Neural cell (in vitro differentiated cells): ENCODE measurements at regions not wholly inside any gene's neighbourhood (a gene's known extent, or its start where the extent isn't known, plus 50 kb on each side); places are given as distances from the start of the nearest gene placed in this dataset.

Source experiments
- H2AFZ ChIP-seq: fragments of 200-600, 300-800 bp; sonication (generic), shearing (Covaris generic); 2 replicates; pipeline ENCODE4 v1.6.0; 2014; ENCODE audit warnings: low read depth, mild to moderate bottlenecking, antibody characterized with exemption, low read length, moderate library complexity
- H3F3A ChIP-seq: fragments of 200-600 bp; shearing (Covaris generic); 2 replicates; pipeline ENCODE4 v1.6.1; 2016; ENCODE audit warnings: mild to moderate bottlenecking, moderate library complexity, mixed read lengths, antibody characterized with exemption, low read length; ENCODE audit not compliant: insufficient read depth, poor library complexity, severe bottlenecking
- H3K27ac ChIP-seq: fragments of 200-600, 300-800 bp; sonication (generic), shearing (Covaris generic); 2 replicates; pipeline ENCODE4 v1.5.1; 2014; ENCODE audit warnings: mild to moderate bottlenecking, low read length, moderate library complexity
- H3K27me3 ChIP-seq: fragments of 300-800, 200-600 bp; sonication (generic), shearing (Covaris generic); 2 replicates; pipeline ENCODE4 v1.6.0; 2014; ENCODE audit warnings: mild to moderate bottlenecking, low read depth, low read length, moderate library complexity; ENCODE audit not compliant: insufficient read depth
- H3K36me3 ChIP-seq: fragments of 300-800, 200-600 bp; sonication (generic), shearing (Covaris generic); 2 replicates; pipeline ENCODE4 v1.5.1; 2014; ENCODE audit warnings: mild to moderate bottlenecking, antibody characterized with exemption, low read length, moderate library complexity; ENCODE audit not compliant: insufficient read depth
- H3K4me2 ChIP-seq: fragments of 300-800, 200-600 bp; sonication (generic), shearing (Covaris generic); 2 replicates; pipeline ENCODE4 v1.6.0; 2014; ENCODE audit warnings: mild to moderate bottlenecking, low read length
- H3K4me3 ChIP-seq: fragments of 300-800, 200-600 bp; sonication (generic), shearing (Covaris generic); 2 replicates; pipeline ENCODE4 v1.5.1; 2014; ENCODE audit warnings: mild to moderate bottlenecking, low read length, moderate library complexity
- H3K79me2 ChIP-seq: fragments of 200-600 bp; shearing (Covaris generic); replicated peaks from 2 replicates; pipeline ENCODE4 v1.6.0; 2014; ENCODE audit warnings: mild to moderate bottlenecking, low read length, moderate library complexity; ENCODE audit not compliant: insufficient read depth
- H3K9ac ChIP-seq: fragments of 300-800, 200-600 bp; sonication (generic), shearing (Covaris generic); 2 replicates; pipeline ENCODE4 v1.6.1; 2016; ENCODE audit warnings: mild to moderate bottlenecking, low read length, mixed read lengths
- H3K9me2 ChIP-seq: fragments of 200-600 bp; shearing (Covaris generic); 2 replicates; pipeline ENCODE4 v1.6.1; 2016; ENCODE audit warnings: mild to moderate bottlenecking, low read length, mixed read lengths; ENCODE audit not compliant: insufficient read depth
- H3K9me3 ChIP-seq: fragments of 200-600, 300-800 bp; sonication (generic), shearing (Covaris generic); 2 replicates; pipeline ENCODE4 v1.6.1; 2016; ENCODE audit warnings: mild to moderate bottlenecking, mixed run types, low read length, moderate library complexity, mixed read lengths
- H4K20me1 ChIP-seq: fragments of 200-600 bp; shearing (Covaris generic); 2 replicates; pipeline ENCODE4 v1.6.1; 2016; ENCODE audit warnings: mild to moderate bottlenecking, mixed run types; ENCODE audit not compliant: insufficient read depth
- EP300 ChIP-seq: fragments of 450-650 bp; conservative IDR thresholded peaks from 2 replicates; pipeline ENCODE4 v1.6.1; 2014; ENCODE audit warnings: antibody characterized with exemption, mild to moderate bottlenecking, moderate library complexity; ENCODE audit not compliant: poor library complexity, severe bottlenecking
- EZH2 ChIP-seq: fragments of 200-600, 300-800 bp; shearing (Covaris generic), sonication (generic); IDR thresholded peaks from 2 replicates; pipeline ENCODE4 v1.6.1; 2014; ENCODE audit warnings: antibody characterized with exemption, low read length, borderline replicate concordance, mild to moderate bottlenecking; ENCODE audit not compliant: insufficient read depth, poor library complexity, severe bottlenecking
- MXI1 ChIP-seq: fragments of 450-650 bp; conservative IDR thresholded peaks from 2 replicates; pipeline ENCODE4 v1.6.1; 2014; ENCODE audit warnings: antibody characterized with exemption, mild to moderate bottlenecking; ENCODE audit not compliant: poor library complexity, severe bottlenecking
- POLR2AphosphoS5 ChIP-seq: IDR thresholded peaks from 2 replicates; pipeline ENCODE4 v1.6.1; 2012
- RAD21 ChIP-seq: fragments of 450-650 bp; conservative IDR thresholded peaks from 2 replicates; pipeline ENCODE4 v1.6.1; 2014; ENCODE audit warnings: antibody characterized with exemption, mild to moderate bottlenecking, moderate library complexity
- SMC3 ChIP-seq: fragments of 450-650 bp; conservative IDR thresholded peaks from 2 replicates; pipeline ENCODE4 v1.6.1; 2014; ENCODE audit warnings: antibody characterized with exemption, mild to moderate bottlenecking, moderate library complexity; ENCODE audit not compliant: poor library complexity
- TAF1 ChIP-seq: IDR thresholded peaks from 2 replicates; pipeline ENCODE4 v1.6.1; 2012; ENCODE audit warnings: low read depth
- TF ChIP-seq, protein P1 (sequence below): IDR thresholded peaks from 2 replicates; pipeline ENCODE4 v1.6.1; 2012; ENCODE audit warnings: borderline replicate concordance
- TF ChIP-seq, protein P2 (sequence below): fragments of 450-650 bp; IDR thresholded peaks from 2 replicates; pipeline ENCODE4 v1.5.1; 2014; ENCODE audit warnings: antibody characterized with exemption, mild to moderate bottlenecking, moderate library complexity; ENCODE audit not compliant: poor library complexity, severe bottlenecking

DNA sequence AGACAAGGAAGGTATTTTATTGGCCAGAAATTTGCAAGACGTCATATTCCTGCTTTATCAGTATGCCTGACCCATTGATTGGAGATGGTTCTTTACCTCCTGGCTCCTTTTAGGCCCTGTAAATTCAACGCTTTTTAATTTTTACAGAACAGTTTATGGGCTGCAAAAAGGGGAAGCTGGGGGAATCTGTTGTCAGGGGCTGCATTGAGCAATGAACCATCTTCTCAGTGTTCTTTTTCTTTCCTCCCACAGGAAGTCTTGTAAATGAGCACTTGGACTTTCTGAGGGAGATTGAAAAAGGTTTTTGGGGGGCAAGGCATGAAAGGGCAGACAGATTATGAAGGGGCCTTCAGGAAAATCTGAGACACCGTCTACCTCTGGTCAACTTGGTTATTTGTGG, 503.6 kb upstream of the TNP1 start:
- Histone ChIP-seq H3K9ac (no peak overlapping the region), H3K9me2 (no peaks in the 10 kb centered on the region), H3K36me3 (no peaks in the 10 kb centered on the region), H3K79me2 (no peaks in the 10 kb centered on the region), H3K9me3 (no peaks in the 10 kb centered on the region), H3K4me2 (no peak overlapping the region), H3K4me3 (no peak overlapping the region), H3K27ac (no peak overlapping the region), H4K20me1 (no peaks in the 10 kb centered on the region), H2AFZ (no peak overlapping the region), H3K27me3 (no peaks in the 10 kb centered on the region), H3F3A (no peaks in the 10 kb centered on the region)
- TF ChIP-seq TAF1: no peak
- TF ChIP-seq, protein P1, sequence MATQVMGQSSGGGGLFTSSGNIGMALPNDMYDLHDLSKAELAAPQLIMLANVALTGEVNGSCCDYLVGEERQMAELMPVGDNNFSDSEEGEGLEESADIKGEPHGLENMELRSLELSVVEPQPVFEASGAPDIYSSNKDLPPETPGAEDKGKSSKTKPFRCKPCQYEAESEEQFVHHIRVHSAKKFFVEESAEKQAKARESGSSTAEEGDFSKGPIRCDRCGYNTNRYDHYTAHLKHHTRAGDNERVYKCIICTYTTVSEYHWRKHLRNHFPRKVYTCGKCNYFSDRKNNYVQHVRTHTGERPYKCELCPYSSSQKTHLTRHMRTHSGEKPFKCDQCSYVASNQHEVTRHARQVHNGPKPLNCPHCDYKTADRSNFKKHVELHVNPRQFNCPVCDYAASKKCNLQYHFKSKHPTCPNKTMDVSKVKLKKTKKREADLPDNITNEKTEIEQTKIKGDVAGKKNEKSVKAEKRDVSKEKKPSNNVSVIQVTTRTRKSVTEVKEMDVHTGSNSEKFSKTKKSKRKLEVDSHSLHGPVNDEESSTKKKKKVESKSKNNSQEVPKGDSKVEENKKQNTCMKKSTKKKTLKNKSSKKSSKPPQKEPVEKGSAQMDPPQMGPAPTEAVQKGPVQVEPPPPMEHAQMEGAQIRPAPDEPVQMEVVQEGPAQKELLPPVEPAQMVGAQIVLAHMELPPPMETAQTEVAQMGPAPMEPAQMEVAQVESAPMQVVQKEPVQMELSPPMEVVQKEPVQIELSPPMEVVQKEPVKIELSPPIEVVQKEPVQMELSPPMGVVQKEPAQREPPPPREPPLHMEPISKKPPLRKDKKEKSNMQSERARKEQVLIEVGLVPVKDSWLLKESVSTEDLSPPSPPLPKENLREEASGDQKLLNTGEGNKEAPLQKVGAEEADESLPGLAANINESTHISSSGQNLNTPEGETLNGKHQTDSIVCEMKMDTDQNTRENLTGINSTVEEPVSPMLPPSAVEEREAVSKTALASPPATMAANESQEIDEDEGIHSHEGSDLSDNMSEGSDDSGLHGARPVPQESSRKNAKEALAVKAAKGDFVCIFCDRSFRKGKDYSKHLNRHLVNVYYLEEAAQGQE: no peak
- TF ChIP-seq EP300: no peak
- TF ChIP-seq, protein P2, sequence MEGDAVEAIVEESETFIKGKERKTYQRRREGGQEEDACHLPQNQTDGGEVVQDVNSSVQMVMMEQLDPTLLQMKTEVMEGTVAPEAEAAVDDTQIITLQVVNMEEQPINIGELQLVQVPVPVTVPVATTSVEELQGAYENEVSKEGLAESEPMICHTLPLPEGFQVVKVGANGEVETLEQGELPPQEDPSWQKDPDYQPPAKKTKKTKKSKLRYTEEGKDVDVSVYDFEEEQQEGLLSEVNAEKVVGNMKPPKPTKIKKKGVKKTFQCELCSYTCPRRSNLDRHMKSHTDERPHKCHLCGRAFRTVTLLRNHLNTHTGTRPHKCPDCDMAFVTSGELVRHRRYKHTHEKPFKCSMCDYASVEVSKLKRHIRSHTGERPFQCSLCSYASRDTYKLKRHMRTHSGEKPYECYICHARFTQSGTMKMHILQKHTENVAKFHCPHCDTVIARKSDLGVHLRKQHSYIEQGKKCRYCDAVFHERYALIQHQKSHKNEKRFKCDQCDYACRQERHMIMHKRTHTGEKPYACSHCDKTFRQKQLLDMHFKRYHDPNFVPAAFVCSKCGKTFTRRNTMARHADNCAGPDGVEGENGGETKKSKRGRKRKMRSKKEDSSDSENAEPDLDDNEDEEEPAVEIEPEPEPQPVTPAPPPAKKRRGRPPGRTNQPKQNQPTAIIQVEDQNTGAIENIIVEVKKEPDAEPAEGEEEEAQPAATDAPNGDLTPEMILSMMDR: no peak
- TF ChIP-seq POLR2AphosphoS5: no peak
- no peak for TF ChIP-seq RAD21
- TF ChIP-seq SMC3: no peak
- no peak for TF ChIP-seq MXI1
- no peak for TF ChIP-seq EZH2

GRCh38 chr2:217362710-217363109, 502.8 kb upstream of the TNP1 start:
- Histone ChIP-seq H3K9me2 (no peaks in the 10 kb centered on the region), H3K27me3 (no peaks in the 10 kb centered on the region), H3K4me2 (no peak overlapping the region), H2AFZ (no peak overlapping the region), H3K4me3 (no peak overlapping the region), H3K79me2 (no peaks in the 10 kb centered on the region), H3K27ac (no peak overlapping the region), H4K20me1 (no peaks in the 10 kb centered on the region), H3K9ac (no peak overlapping the region), H3K36me3 (no peaks in the 10 kb centered on the region), H3K9me3 (no peaks in the 10 kb centered on the region), H3F3A (no peaks in the 10 kb centered on the region)
- TF ChIP-seq TAF1 (no peak), EP300 (no peak)

GRCh38 chr2:217362286-217362685, 502.4 kb upstream of the TNP1 start:
- Histone ChIP-seq H3K9me3 (no peaks in the 10 kb centered on the region), H3K9me2 (no peaks in the 10 kb centered on the region), H3K4me3 (no peak overlapping the region), H4K20me1 (no peaks in the 10 kb centered on the region), H3F3A (no peaks in the 10 kb centered on the region), H3K27me3 (no peaks in the 10 kb centered on the region), H3K27ac (no peak overlapping the region), H2AFZ (no peak overlapping the region), H3K36me3 (no peaks in the 10 kb centered on the region), H3K79me2 (no peaks in the 10 kb centered on the region), H3K9ac (no peak overlapping the region), H3K4me2 (no peak overlapping the region)
- TF ChIP-seq, protein P1: no peak
- TF ChIP-seq SMC3 (no peak), MXI1 (no peak), EZH2 (no peak), TAF1 (no peak), RAD21 (no peak), POLR2AphosphoS5 (no peak), EP300 (no peak)
- TF ChIP-seq, protein P2: no peak
